ENCODE measurements at regions not wholly inside any gene's neighbourhood (a gene's known extent, or its start where the extent isn't known, plus 50 kb on each side); places are given as distances from the start of the nearest gene placed in this dataset.

GRCh38 chr6:140871911-140872310 lies 1260.8 kb upstream of the GJE1 start:
- no peak for DNase-seq

DNA sequence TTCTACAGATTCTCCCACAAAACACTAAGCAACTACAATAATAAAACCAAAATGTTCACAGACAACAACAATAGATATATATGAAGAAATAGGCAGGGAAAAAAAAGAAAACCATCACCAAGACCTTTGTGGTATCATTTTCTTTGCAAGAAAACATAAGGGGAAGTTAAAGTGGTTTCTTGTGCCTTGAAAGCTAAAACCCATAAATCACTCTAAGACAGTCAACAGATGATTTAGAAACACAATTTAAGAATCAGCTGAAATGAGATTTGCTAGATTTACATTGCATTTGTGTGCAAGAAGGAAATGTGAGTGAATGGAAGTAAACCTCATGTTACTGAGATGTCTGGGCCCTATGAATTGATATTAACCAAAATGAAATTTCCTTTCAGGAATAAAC lies 1265.4 kb upstream of the GJE1 start:
- DNase-seq: no peak

DNA sequence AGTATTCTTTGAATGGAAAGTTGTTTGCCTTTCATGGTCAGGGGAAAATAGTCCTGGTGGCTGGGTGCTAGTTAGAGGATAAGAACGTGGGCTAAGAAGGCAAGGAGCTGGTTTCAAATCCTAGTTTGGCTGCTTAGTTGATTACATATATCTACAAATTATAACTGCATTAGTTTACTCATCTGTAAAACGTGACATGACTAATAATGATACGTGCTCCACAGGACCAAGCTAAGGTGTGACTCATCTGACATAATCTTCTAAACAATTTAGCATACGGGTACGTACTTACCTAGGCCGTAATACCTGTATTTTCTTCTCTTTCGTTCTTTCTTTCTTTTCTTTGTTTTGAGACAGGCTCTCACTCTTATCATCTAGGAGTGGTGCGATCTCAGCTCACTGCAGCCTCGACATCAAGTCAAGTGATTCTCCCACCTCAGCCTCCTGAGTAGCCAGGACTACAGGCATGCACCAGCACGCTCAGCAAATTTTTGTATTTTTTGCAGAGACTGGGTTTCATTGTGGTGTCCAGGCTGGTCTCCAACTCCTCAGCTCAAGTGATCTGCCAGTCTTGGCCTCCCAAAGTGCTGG lies 1274.2 kb upstream of the GJE1 start:
- no peak for DNase-seq

DNA sequence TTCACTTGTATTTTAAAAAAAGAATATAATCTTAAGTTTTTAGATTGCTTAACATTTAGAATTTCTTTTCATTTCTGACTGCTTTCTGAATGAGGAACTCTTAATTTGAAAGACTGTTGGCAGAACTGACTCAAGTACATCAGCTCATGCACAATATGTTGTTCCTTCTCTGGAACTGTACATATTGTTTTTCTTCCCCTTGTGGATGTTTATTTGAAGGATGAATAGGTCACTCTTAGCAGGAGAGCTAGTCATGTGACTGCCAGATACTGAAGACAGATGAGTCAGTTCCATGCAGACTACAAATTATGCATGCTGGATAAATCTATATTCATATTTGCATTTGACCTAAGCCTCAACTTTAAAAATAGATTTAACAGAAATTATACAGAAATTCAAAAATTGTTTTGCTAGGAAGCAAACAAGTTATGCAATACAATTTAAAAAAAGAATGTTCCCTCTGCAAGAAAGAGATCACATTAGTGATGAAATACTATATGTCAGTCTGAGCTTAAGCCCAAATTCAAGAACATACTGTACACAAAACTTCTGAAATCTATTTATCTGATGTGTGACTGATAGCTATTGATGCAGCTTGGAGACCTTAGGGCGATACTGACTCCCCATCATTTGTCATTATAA lies 1274.9 kb upstream of the GJE1 start:
- DNase-seq: no peak

DNA sequence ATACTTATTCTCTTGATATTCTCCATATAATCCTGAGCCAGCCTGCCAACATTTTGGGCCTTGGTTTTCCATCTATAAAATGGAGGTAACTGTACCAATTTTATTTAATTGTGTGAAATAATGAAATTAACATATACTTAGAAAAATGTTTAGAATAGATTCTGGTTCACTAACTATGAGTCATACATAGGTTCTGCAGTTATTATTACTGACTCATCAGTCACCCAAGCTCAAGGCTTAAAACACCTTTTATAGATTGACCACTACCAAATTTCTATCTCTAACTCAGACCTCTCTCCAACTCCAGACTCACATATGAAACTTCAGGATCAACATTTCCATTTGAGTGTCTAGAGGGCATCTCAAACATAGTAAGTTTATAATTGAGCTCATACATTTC lies 1277.2 kb upstream of the GJE1 start:
- DNase-seq: no peak

DNA sequence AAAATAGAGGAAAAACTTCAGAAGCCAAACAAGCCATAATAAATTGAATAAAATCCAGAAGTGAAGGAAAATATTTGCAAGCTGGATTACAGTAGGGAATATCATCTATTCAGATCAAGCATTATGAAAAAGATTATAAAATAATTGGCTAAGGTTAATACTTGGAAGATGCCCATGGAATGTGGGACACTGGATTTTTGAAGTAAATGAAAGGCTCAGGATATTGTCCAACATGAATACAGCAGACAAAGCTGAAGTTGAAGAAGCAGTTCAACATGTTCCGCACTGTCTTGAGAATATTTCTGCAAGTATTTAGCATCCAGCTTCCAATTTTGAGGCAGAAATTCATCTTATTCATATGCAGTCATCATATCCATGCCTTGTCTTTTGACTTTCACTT lies 1278.4 kb upstream of the GJE1 start:
- no peak for DNase-seq

DNA sequence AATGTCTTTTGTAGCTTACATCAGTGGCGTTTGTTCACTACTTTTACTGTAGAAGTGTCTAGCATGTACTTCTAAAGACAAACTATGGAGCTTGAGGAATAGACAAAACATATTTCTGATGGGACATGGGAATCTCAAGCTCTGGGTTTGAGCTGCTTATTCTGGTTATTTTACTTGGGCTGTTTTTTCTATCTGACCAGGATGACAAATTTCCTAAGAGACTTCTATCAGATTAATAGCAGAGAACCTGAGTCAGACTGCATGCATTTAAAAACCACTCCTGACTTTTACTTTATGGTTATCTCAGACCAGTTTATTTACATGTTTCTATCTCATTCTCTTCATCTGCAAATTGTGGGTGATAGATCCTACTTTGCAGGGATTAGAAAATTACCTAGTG lies 1282.3 kb upstream of the GJE1 start:
- DNase-seq: no peak

DNA sequence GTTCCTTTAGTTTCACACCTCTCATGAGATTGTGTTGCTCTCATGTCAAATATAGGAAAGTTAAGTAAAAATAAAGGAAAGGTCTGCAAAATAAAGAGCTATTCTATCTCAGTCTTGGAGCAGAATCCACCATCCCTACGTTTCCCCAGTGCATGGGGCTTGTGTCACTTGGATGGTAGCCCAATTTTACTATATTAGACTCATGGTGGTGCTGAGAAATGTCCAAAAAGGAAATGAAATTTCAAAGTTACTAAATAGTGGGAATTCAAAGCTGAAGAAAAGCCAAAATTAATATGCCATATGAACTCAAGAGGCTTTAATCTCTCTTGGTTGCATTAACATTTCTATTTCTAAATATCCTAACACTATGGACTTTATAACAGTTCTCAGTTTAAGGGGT lies 1283.3 kb upstream of the GJE1 start:
- DNase-seq: no peak

GRCh38 chr6:140847262-140847645 lies 1285.5 kb upstream of the GJE1 start:
- no peak for DNase-seq

- DNase-seq: no peak
Observed at GRCh38 chr6:140846503-140847261, 1286.0 kb upstream of the GJE1 start.

DNA sequence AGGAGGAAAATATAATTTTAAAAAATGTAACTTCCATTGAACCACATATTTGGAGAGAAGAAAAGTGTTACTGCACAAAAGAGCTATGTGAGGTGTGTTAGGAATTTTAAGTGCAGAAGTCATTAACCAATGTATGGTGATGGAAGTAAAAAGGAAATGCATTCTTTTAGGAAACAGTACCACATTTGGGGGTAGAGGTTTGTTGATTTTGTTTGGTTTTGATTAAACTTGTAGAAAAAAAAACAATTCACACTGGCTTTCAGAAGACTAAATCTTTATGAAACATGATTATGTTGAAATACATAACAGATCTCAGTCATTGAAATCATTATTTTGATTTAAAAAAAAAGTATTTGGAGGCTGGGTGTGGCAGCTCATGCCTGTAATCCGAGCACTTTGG lies 1287.0 kb upstream of the GJE1 start:
- DNase-seq: no peak

GRCh38 chr6:140844167-140844566 lies 1288.6 kb upstream of the GJE1 start:
- no peak for DNase-seq

- DNase-seq: no peak
Observed at GRCh38 chr6:140833408-140833807, 1299.3 kb upstream of the GJE1 start.

DNA sequence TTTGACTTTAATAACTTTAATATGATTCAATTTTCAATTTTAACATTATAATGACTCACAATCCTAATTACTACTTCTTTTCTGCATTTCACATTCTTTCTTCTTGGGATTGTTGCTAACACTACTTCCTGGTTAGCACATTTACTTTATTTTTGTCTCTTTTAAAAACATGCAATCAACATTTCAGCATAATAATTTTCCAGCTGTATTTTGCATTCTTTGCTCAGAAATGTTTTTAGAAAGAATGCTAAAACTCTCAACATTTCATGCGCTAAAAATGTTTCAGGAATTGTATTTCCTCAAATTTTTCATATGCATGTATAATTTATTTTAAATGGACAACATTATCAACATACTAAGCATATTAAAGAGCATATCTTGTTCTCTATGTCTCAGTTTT lies 1302.1 kb upstream of the GJE1 start:
- DNase-seq: no peak

GRCh38 chr6:140828856-140829255 lies 1303.9 kb upstream of the GJE1 start:
- no peak for DNase-seq

DNA sequence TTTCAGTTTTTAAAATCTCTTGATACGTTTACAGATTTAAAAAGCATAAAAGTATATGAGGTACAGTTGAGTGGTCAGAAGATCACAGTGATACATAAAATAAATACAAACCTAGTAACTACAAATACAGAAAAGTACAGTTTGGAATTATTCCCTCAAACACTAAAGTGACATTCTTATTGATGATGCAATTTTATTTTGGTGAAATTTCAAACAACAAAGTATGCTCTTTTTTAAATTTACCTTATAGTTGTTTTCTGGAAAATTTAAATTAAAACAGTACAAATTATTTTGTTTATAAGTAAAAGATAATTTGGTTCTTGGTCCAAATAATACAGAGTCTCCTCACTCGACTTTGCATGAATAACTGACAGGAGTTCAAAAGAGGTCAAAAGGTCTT lies 1305.1 kb upstream of the GJE1 start:
- DNase-seq: no peak

- DNase-seq: no peak
Observed at GRCh38 chr6:140825731-140826130, 1307.0 kb upstream of the GJE1 start.

- no peak for DNase-seq
Observed at GRCh38 chr6:140824595-140824994, 1308.1 kb upstream of the GJE1 start.

GRCh38 chr6:140821196-140821595 lies 1311.5 kb upstream of the GJE1 start:
- DNase-seq: no peak

GRCh38 chr6:140817176-140817575 lies 1315.5 kb upstream of the GJE1 start:
- no peak for DNase-seq

DNA sequence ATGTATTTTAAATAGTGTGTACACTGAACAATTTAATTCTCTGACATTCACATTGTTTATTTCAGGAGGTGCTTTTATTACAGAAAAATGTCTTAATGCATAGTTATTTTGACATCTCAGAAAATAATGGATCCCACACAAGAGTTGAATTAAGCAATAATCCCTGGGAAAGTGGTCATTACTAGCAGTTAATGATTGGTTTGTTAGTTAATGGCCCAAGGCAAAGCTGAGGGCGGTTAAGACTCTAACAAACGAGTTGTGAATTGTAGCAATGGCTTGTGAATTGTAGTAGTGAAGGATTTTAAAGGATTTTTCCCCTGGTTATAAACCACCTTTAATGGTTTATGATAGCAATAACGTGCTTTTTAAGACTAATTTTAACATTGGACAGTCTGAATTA lies 1316.0 kb upstream of the GJE1 start:
- DNase-seq: no peak

- no peak for DNase-seq
Observed at GRCh38 chr6:140812636-140813035, 1320.1 kb upstream of the GJE1 start.

- DNase-seq: no peak
Observed at GRCh38 chr6:140811642-140812041, 1321.1 kb upstream of the GJE1 start.

DNA sequence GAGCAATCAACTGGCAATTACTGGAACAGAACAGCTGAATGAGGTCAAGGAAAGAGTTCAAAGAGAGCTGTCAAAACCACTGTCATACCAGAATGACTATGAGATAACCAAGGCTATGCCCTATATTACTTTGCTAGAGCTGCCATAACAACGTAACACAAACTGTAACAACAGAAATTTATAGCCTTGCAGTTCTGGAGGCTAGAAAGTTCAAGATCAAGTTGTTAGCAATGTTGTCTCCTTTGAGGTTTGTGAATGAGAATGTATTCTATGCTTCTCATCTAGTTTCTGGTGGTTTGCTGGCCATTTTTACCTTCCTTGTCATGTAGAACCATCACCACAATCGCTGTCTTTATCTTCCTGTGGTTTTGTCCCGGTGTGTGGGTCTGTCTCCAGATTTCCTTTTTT lies 1323.0 kb upstream of the GJE1 start:
- no peak for DNase-seq

DNA sequence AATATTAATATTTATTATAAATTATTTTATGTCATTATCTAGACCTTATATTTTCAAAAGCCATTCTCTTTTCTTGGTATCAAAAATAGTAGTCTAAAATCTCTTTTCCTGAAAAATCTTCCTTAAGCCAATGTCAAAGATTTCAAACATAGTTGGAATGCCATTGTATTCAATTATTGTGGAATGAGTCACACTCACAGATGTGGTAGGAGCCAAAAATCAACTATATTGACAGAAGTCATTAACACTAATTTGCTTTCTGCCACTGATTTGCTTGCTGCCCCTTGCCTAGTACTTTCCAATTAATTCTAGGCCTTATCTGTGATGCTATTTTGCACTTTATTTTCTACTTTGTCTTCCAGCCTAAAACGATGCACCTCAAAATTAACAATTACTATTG lies 1326.3 kb upstream of the GJE1 start:
- DNase-seq: no peak

Measured in femur (tissue), 1 donor.